ENCODE measurements at regions not wholly inside any gene's neighbourhood (a gene's known extent, or its start where the extent isn't known, plus 50 kb on each side); places are given as distances from the start of the nearest gene placed in this dataset.

DNA sequence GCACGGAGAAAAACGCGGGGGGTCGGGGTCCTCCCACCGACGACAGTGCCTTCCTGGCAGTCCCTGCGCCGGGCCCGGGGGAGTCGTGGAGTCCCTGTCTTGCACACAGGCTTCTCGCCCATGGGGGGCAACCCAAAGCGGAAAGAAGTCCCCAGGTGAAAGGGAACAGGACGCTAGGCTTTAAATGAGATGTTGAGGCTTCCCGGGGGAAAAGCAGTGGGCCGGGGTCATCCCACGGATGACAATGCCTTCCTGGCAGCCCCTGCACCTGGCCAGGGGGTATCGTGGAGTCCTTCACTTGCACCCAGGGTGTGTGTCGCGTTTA, 162.9 kb upstream of the ALG10B start:
- TF ChIP-seq, protein P1, sequence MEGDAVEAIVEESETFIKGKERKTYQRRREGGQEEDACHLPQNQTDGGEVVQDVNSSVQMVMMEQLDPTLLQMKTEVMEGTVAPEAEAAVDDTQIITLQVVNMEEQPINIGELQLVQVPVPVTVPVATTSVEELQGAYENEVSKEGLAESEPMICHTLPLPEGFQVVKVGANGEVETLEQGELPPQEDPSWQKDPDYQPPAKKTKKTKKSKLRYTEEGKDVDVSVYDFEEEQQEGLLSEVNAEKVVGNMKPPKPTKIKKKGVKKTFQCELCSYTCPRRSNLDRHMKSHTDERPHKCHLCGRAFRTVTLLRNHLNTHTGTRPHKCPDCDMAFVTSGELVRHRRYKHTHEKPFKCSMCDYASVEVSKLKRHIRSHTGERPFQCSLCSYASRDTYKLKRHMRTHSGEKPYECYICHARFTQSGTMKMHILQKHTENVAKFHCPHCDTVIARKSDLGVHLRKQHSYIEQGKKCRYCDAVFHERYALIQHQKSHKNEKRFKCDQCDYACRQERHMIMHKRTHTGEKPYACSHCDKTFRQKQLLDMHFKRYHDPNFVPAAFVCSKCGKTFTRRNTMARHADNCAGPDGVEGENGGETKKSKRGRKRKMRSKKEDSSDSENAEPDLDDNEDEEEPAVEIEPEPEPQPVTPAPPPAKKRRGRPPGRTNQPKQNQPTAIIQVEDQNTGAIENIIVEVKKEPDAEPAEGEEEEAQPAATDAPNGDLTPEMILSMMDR (IDR thresholded peaks at IDR 0.05): no peak

DNA sequence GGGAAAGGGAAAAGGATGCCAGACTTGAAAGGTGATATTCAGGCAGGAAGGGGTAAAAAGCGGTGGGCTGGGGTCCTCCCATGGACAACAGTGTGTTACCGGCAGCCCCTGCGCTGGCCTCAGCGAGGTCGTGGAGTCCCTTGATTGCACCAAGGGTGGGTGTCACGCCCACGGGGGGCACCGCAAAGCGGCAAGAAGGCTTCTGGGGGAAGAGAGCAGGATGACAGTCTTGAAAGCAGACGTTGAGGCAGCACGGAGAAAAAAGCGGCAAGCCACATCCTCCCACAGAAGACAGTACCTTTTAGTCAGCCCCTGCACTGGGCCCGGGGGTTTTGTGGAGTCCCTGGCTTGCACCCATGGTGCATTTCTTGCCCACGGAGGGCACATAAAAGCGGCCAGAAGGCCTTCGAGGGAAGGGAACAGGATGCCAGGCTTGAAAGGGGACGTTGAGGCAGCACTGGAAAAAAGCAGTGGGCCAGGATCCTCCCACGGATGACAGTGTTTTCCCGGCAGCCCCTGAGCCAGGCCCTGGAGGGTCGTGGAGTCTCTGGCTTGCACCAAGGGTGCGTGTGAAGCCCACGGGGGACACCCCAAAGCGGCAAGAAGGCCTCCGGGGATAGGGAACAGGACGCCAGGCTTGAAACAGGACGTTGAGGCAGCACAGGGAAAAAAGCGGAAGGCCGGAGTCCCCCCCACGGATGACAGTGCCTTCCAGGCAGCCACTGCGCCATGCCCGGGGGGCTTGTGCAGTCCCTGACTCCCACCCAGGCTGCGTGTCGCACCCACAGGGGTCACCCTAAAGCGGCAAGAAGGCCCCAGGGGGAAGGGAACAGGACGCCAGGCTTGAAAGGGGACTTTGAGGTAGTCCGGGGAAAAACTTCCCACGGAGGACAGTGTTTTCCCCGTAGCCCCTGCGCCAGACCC, 162.2 kb upstream of the ALG10B start:
- TF ChIP-seq, protein P1 (IDR thresholded peaks at IDR 0.05): no peak

DNA sequence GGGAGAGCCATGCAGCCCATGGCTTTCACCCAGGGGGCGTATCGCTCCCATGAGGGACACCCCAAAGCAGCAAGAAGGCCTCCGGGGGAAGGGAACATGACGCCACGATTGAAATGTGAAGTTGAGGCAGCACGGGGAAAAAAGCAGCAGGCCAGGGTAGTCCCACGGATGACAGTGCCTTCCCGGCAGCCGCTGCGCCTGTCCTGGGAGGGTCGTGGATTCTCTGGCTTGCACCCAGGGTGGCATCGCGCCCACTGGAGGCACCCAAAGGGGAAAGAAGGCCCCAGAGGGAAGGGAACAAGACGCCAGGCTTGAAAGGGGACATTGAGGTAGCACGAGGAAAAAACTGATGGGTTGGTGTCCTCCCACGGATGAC, 161.6 kb upstream of the ALG10B start:
- TF ChIP-seq, protein P1 (IDR thresholded peaks at IDR 0.05): no peak

DNA sequence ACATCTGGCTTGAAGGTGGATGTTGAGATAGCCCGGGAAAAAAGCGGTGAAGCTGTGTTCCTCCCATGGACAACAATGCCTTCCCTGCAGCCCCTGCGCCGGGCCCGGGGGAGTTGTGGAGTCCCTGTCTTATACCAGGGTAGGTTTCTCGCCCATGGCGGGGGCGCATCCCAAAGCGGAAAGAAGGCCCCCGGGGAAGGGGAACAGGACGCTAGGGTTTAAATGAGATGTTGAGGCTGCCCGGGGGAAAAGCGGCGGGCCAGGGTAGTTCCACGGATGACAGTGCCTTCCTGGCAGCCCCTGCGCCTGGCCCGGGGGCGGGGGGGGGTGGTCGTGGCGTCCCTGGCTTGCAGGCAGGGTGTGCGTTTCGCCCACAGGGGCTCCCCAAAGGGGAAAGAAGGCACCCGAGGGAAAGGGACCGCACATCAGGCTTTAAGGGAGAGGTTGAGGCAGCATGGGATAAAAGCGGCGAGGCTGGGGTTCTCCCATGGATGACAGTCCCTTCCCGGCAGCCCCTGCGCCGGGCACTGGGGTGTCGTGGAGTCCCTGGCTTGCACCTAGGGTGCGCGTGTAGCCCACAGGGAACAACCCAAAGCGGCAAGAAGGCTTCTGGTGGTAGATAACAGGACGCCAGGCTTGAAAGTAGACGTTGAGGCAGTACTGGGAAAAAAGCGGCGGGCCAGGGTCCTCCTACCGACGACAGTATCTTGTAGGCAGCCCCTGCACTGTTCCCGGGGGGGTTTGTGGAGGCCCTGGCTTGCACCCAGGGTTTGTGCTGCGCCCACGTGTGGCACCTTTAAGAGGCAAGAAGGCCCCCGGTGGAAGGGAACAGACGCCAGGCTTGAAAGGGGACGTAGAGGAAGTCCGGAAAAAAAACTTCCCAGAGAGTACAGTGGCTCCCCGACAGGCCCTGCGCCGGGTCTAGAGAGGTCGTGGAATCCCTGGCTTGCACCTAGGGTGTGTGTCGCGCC, 160.8 kb upstream of the ALG10B start:
- TF ChIP-seq, protein P1 (IDR thresholded peaks at IDR 0.05): no peak

DNA sequence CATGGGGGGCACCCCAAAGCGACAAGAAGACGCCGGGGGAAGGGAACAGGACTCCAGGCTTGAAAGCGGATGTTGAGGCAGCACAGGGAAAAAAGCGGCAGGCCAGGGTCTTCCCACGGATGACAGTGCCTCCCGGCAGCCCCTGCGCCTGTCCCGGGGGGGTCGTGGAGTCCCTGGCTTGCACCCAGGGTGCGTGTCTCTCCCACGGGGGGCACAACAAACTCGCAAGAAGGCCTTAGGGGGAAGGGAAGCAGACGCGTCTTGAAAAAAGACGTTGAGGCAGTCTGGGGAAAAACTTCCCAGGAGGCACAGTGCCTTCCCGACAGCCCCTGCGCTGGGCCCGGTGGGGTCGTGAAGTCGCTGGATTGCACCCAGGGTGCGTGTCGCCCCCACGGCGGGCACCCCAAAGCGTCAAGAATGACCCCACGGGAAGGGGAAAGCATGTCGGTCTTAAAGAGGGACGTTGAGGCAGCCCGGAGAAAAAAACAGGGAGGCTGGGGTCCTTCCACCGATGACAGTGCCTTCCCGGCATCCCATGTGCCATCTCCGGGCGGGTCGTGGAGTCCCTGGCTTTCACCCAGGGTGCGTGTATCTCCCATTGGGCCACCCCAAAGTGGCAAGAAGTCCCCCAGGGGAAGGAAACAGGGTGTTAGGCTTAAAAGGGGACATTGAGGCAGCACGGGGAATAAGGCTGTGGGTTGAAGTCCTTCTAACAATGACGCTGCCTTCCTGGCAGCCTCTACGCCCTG, 159.9 kb upstream of the ALG10B start:
- TF ChIP-seq, protein P1 (IDR thresholded peaks at IDR 0.05): no peak

DNA sequence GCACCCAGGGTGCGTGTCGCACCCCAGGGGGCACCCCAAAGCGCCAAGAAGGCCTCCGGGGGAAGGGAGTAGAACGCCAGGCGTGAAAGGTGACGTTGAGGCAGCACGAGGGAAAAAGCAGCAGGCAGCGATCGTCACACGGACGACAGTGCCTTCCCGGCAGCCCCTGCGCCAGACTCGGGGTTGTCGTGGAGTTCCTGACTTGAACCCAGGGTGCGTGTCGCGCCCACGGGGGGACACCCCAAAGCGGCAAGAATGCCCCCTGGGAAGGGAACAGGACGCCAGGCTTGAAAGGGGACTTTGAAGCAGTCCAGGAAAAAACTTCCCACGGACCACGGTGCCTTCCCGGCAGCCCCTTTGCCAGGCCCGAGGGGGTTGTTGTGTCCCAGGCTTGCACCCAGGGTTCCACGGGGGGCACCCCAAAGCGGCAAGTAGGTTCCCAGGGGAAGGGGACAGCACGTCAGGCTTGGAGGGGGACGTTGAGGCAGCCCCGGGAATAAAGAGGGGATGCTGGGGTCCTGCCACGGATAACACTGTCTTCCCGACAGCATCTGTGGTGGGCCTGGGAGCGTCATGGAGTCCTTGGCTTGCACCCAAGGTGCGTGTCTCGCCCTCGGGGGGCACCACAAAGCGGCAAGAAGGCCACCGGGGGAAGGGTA, 159.2 kb upstream of the ALG10B start:
- TF ChIP-seq, protein P1 (IDR thresholded peaks at IDR 0.05): no peak
